ENCODE measurements at regions not wholly inside any gene's neighbourhood (a gene's known extent, or its start where the extent isn't known, plus 50 kb on each side); places are given as distances from the start of the nearest gene placed in this dataset.
A peak's percentile ranks its signal among the peaks of the same experiment; 100 is the strongest.
"Not testable (repeated sequence)": the region's sequence is repeated elsewhere in the genome, so short reads cannot be mapped to it uniquely, and the experiment has no call there.

GRCh38 chr6:26956601-26957184 lies 290.8 kb upstream of the PRSS16 start:
- H3K9me3 Mint-ChIP-seq (ENCODE audit: unreplicated experiment); H3K27me3 Mint-ChIP-seq (ENCODE audit: unreplicated experiment); H3K36me3 Mint-ChIP-seq (ENCODE audit: low read depth, unreplicated experiment); H3K4me1 Mint-ChIP-seq (ENCODE audit: unreplicated experiment); H3K27ac Mint-ChIP-seq (ENCODE audit: unreplicated experiment): not testable (repeated sequence)
- DNase-seq (ENCODE audit: low spot score): peak; percentile 90
- peak overlapping the region; percentile 62 for H3K4me3 Mint-ChIP-seq (ENCODE audit: unreplicated experiment)
- peak; percentile 58 for TF ChIP-seq CTCF (IDR thresholded peaks at IDR 0.05; ENCODE audit: unreplicated experiment)

GRCh38 chr6:26957399-26958127 lies 289.9 kb upstream of the PRSS16 start:
- not testable (repeated sequence) for H3K27me3 Mint-ChIP-seq (ENCODE audit: unreplicated experiment); H3K36me3 Mint-ChIP-seq (ENCODE audit: low read depth, unreplicated experiment); H3K9me3 Mint-ChIP-seq (ENCODE audit: unreplicated experiment); H3K27ac Mint-ChIP-seq (ENCODE audit: unreplicated experiment); DNase-seq (ENCODE audit: low spot score); H3K4me1 Mint-ChIP-seq (ENCODE audit: unreplicated experiment)
- peak overlapping the region; percentile 90 for H3K4me3 Mint-ChIP-seq (ENCODE audit: unreplicated experiment)

- H3K36me3 Mint-ChIP-seq (ENCODE audit: low read depth, unreplicated experiment); H3K27me3 Mint-ChIP-seq (ENCODE audit: unreplicated experiment); H3K9me3 Mint-ChIP-seq (ENCODE audit: unreplicated experiment); H3K4me3 Mint-ChIP-seq (ENCODE audit: unreplicated experiment); DNase-seq (ENCODE audit: low spot score); H3K27ac Mint-ChIP-seq (ENCODE audit: unreplicated experiment); H3K4me1 Mint-ChIP-seq (ENCODE audit: unreplicated experiment): not testable (repeated sequence)
Observed at GRCh38 chr6:26961236-26961635, 286.3 kb upstream of the PRSS16 start.

- DNase-seq (ENCODE audit: low spot score): no peak
- no peak overlapping the region for H3K27ac Mint-ChIP-seq (ENCODE audit: unreplicated experiment)
- H3K9me3 Mint-ChIP-seq (ENCODE audit: unreplicated experiment): no peaks in the 10 kb centered on the region
Observed at GRCh38 chr6:27002447-27002846, 245.1 kb upstream of the PRSS16 start.

GRCh38 chr6:27007020-27007419 lies 240.5 kb upstream of the PRSS16 start:
- Mint-ChIP-seq H3K9me3 (ENCODE audit: unreplicated experiment) (no peaks in the 10 kb centered on the region), H3K27me3 (ENCODE audit: unreplicated experiment) (no peaks in the 10 kb centered on the region)

More at GRCh38 chr6:27002447-27002846, 245.1 kb upstream of the PRSS16 start:
- Mint-ChIP-seq H3K4me1 (ENCODE audit: unreplicated experiment) (no peaks in the 10 kb centered on the region), H3K27me3 (ENCODE audit: unreplicated experiment) (no peaks in the 10 kb centered on the region), H3K4me3 (ENCODE audit: unreplicated experiment) (no peak overlapping the region), H3K36me3 (ENCODE audit: low read depth, unreplicated experiment) (no peaks in the 10 kb centered on the region)
- no peak for TF ChIP-seq CTCF (IDR thresholded peaks at IDR 0.05; ENCODE audit: unreplicated experiment)

GRCh38 chr6:27008613-27009012 lies 238.9 kb upstream of the PRSS16 start:
- not testable (repeated sequence) for H3K36me3 Mint-ChIP-seq (ENCODE audit: low read depth, unreplicated experiment); H3K27ac Mint-ChIP-seq (ENCODE audit: unreplicated experiment); H3K27me3 Mint-ChIP-seq (ENCODE audit: unreplicated experiment); H3K4me3 Mint-ChIP-seq (ENCODE audit: unreplicated experiment); H3K9me3 Mint-ChIP-seq (ENCODE audit: unreplicated experiment); DNase-seq (ENCODE audit: low spot score); H3K4me1 Mint-ChIP-seq (ENCODE audit: unreplicated experiment)

More at GRCh38 chr6:27007020-27007419, 240.5 kb upstream of the PRSS16 start:
- Mint-ChIP-seq H3K4me3 (ENCODE audit: unreplicated experiment) (no peak overlapping the region), H3K27ac (ENCODE audit: unreplicated experiment) (no peak overlapping the region), H3K36me3 (ENCODE audit: low read depth, unreplicated experiment) (no peaks in the 10 kb centered on the region), H3K4me1 (ENCODE audit: unreplicated experiment) (no peaks in the 10 kb centered on the region)
- no peak for DNase-seq (ENCODE audit: low spot score)
- no peak for TF ChIP-seq CTCF (IDR thresholded peaks at IDR 0.05; ENCODE audit: unreplicated experiment)

- not testable (repeated sequence) for H3K27ac Mint-ChIP-seq (ENCODE audit: unreplicated experiment); H3K36me3 Mint-ChIP-seq (ENCODE audit: low read depth, unreplicated experiment); H3K4me3 Mint-ChIP-seq (ENCODE audit: unreplicated experiment); H3K9me3 Mint-ChIP-seq (ENCODE audit: unreplicated experiment); DNase-seq (ENCODE audit: low spot score); H3K27me3 Mint-ChIP-seq (ENCODE audit: unreplicated experiment)
- H3K4me1 Mint-ChIP-seq (ENCODE audit: unreplicated experiment): peaks cover 14% of the 10 kb centered on the region
Observed at GRCh38 chr6:27014053-27014452, 233.4 kb upstream of the PRSS16 start.
